GM19023 (cell line): ENCODE measurements at regions not wholly inside any gene's neighbourhood (a gene's known extent, or its start where the extent isn't known, plus 50 kb on each side); places are given as distances from the start of the nearest gene placed in this dataset.
"Not testable (repeated sequence)": the region's sequence is repeated elsewhere in the genome, so short reads cannot be mapped to it uniquely, and the experiment has no call there.

Experiments used
- ATAC-seq: cut with Tn5 transposase; IDR thresholded peaks from one replicate; pipeline ENCODE4 v1.9.1; 2021; ENCODE audit warnings: mild to moderate bottlenecking, moderate library complexity; ENCODE audit not compliant: unreplicated experiment

- no peak for ATAC-seq
These were observed 736.8 kb downstream of the MCTP2 start for GRCh38 chr15:94968133-94968532.

- no peak for ATAC-seq
These were observed 738.7 kb downstream of the MCTP2 start for GRCh38 chr15:94970096-94970495.

GRCh38 chr15:94970802-94971201 is 739.4 kb downstream of the MCTP2 start:
- ATAC-seq, result no peak

GRCh38 chr15:94972314-94972713 is 741.0 kb downstream of the MCTP2 start:
- no peak for ATAC-seq

- no peak for ATAC-seq
These were observed 755.7 kb downstream of the MCTP2 start for GRCh38 chr15:94987085-94987484.

GRCh38 chr15:94991718-94992117 is 760.4 kb downstream of the MCTP2 start:
- ATAC-seq, result no peak

GRCh38 chr15:95009635-95010034 is 778.3 kb downstream of the MCTP2 start:
- ATAC-seq, result no peak

GRCh38 chr15:95013381-95013780 is 782.0 kb downstream of the MCTP2 start:
- ATAC-seq, result no peak

- no peak for ATAC-seq
These were observed 785.3 kb downstream of the MCTP2 start for GRCh38 chr15:95016511-95017229.

- ATAC-seq, result no peak
These were observed 786.4 kb downstream of the MCTP2 start for GRCh38 chr15:95017666-95018328.

- no peak for ATAC-seq
These were observed 787.7 kb downstream of the MCTP2 start for GRCh38 chr15:95018888-95019545.

GRCh38 chr15:95019907-95020306 is 788.5 kb downstream of the MCTP2 start:
- no peak for ATAC-seq

GRCh38 chr15:95021816-95022215 is 790.5 kb downstream of the MCTP2 start:
- no peak for ATAC-seq

GRCh38 chr15:95024351-95024750 is 793.0 kb downstream of the MCTP2 start:
- ATAC-seq, result no peak

GRCh38 chr15:95025924-95026728 is 794.8 kb downstream of the MCTP2 start:
- no peak for ATAC-seq

- no peak for ATAC-seq
These were observed 796.6 kb downstream of the MCTP2 start for GRCh38 chr15:95027981-95028380.

- no peak for ATAC-seq
These were observed 800.8 kb downstream of the MCTP2 start for GRCh38 chr15:95032156-95032555.

GRCh38 chr15:95035106-95035505 is 803.7 kb downstream of the MCTP2 start:
- ATAC-seq, result no peak

GRCh38 chr15:95041297-95041696 is 809.9 kb downstream of the MCTP2 start:
- no peak for ATAC-seq

- not testable (repeated sequence) for ATAC-seq
These were observed 812.0 kb downstream of the MCTP2 start for GRCh38 chr15:95043236-95043932.

- no peak for ATAC-seq
These were observed 812.6 kb downstream of the MCTP2 start for GRCh38 chr15:95043933-95044313.
